Right atrium auricular region (tissue), 2 donors: ENCODE measurements at regions not wholly inside any gene's neighbourhood (a gene's known extent, or its start where the extent isn't known, plus 50 kb on each side); places are given as distances from the start of the nearest gene placed in this dataset.

Experiments
- DNase-seq: peaks from one replicate; pipeline ENCODE4 v3.0.0-alpha.2; 2019; ENCODE audit warnings: low spot score
- H3K27ac ChIP-seq, 2 donors: fragments of 200-600 bp; sonication (generic); 1 replicate in 1 of 2; 2 replicates in 1 of 2; pipeline ENCODE4 v1.5.1; 2016 to 2019
- H3K27me3 ChIP-seq, 2 donors: fragments of 200-600 bp; sonication (generic); one replicate each; pipeline versions ENCODE4 v1.5.1 to v1.6.0; 2017 to 2019
- H3K36me3 ChIP-seq: fragments of 200-600 bp; sonication (generic); one replicate; pipeline ENCODE4 v1.5.1; 2016
- H3K4me1 ChIP-seq, 2 donors: fragments of 200-600 bp; sonication (generic); one replicate each; pipeline versions ENCODE4 v1.5.1 to v1.6.0; 2017 to 2019
- H3K4me3 ChIP-seq, 2 donors: fragments of 200-600 bp; sonication (generic); 1 replicate in 1 of 2; 2 replicates in 1 of 2; pipeline ENCODE4 v1.5.1; 2017 to 2019; ENCODE audit warnings: mild to moderate bottlenecking in 1 of 2, moderate library complexity in 1 of 2
- H3K9me3 ChIP-seq, 2 donors: fragments of 200-600 bp; sonication (generic); one replicate each; pipeline ENCODE4 v1.5.1; 2019
- TF ChIP-seq, protein P1 (sequence below), 2 donors: fragments of 200-600 bp; sonication (generic); IDR thresholded peaks; one replicate each; pipeline ENCODE4 v1.5.1; 2019; ENCODE audit warnings: antibody characterized with exemption in 2 of 2

DNA sequence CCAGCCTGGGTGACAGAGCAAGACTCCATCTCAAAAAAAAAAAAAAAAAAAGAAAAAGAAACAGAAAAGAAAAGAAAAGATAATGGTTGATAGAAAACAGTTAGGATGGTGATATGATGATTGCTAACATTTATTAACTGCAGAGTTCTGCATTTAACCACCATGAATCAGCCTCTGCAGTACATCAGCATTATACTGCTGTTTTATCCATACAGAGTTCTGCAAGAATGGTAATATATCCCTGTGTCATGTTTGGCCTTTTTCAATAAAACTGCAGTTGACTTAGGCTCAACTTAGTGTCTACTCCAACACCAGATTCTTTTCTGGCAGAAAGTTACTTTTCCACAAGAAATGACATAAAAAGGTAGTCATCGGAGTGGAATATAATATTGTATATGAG is 62.6 kb downstream of the DUSP6 start:
- H3K27ac ChIP-seq, result no peak overlapping the region
- TF ChIP-seq, protein P1, sequence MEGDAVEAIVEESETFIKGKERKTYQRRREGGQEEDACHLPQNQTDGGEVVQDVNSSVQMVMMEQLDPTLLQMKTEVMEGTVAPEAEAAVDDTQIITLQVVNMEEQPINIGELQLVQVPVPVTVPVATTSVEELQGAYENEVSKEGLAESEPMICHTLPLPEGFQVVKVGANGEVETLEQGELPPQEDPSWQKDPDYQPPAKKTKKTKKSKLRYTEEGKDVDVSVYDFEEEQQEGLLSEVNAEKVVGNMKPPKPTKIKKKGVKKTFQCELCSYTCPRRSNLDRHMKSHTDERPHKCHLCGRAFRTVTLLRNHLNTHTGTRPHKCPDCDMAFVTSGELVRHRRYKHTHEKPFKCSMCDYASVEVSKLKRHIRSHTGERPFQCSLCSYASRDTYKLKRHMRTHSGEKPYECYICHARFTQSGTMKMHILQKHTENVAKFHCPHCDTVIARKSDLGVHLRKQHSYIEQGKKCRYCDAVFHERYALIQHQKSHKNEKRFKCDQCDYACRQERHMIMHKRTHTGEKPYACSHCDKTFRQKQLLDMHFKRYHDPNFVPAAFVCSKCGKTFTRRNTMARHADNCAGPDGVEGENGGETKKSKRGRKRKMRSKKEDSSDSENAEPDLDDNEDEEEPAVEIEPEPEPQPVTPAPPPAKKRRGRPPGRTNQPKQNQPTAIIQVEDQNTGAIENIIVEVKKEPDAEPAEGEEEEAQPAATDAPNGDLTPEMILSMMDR (IDR thresholded peaks at IDR 0.05), result no peak
- no peaks in the 10 kb centered on the region for H3K9me3 ChIP-seq
- DNase-seq, result no peak
- no peak overlapping the region for H3K4me3 ChIP-seq
- no peaks in the 10 kb centered on the region for H3K4me1 ChIP-seq
- no peaks in the 10 kb centered on the region for H3K27me3 ChIP-seq
- H3K36me3 ChIP-seq, result no peaks in the 10 kb centered on the region

DNA sequence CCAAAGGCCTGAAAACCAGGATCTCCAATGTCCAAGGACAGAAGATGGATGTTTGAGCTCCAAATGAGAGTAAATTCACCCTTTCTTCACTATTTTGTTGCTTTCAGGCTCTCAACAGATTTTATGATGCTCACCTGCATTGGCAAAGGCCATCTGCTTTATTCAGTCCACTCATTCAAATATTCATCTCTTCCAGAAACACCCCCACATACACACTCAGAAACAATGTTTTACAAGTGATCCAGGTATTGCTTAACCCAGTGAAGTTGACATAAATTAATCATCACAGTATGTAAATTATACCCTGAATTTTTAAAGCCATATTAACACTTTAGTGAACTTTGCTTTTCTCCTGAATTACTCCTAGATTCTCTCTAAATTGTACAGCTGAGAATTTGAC is 63.3 kb downstream of the DUSP6 start:
- no peak for DNase-seq
- H3K27ac ChIP-seq, result no peak overlapping the region
- no peaks in the 10 kb centered on the region for H3K9me3 ChIP-seq
- TF ChIP-seq, protein P1 (IDR thresholded peaks at IDR 0.05), result no peak
- H3K4me1 ChIP-seq, result no peaks in the 10 kb centered on the region
- H3K4me3 ChIP-seq, result no peak overlapping the region
- H3K36me3 ChIP-seq, result no peaks in the 10 kb centered on the region
- no peaks in the 10 kb centered on the region for H3K27me3 ChIP-seq

- peaks cover 0 to 5% of the 10 kb centered on the region in 2 donors for H3K4me1 ChIP-seq
- H3K9me3 ChIP-seq, result no peaks in the 10 kb centered on the region
- H3K27ac ChIP-seq, result no peak overlapping the region
- DNase-seq, result no peak
- H3K27me3 ChIP-seq, result no peaks in the 10 kb centered on the region
- H3K36me3 ChIP-seq, result no peaks in the 10 kb centered on the region
- TF ChIP-seq, protein P1 (IDR thresholded peaks at IDR 0.05), result no peak
- no peak overlapping the region for H3K4me3 ChIP-seq
Measured at GRCh38 chr12:89286501-89286900, 65.8 kb downstream of the DUSP6 start.

GRCh38 chr12:89281539-89281867 is 70.8 kb downstream of the DUSP6 start:
- H3K9me3 ChIP-seq, result no peaks in the 10 kb centered on the region
- no peak for DNase-seq
- H3K36me3 ChIP-seq, result no peaks in the 10 kb centered on the region
- no peaks in the 10 kb centered on the region for H3K27me3 ChIP-seq
- peaks cover 0 to 8% of the 10 kb centered on the region in 2 donors for H3K4me1 ChIP-seq
- TF ChIP-seq, protein P1 (IDR thresholded peaks at IDR 0.05), result no peak
- H3K27ac ChIP-seq, result no peak overlapping the region
- no peak overlapping the region for H3K4me3 ChIP-seq

- H3K27me3 ChIP-seq, result no peaks in the 10 kb centered on the region
- H3K36me3 ChIP-seq, result no peaks in the 10 kb centered on the region
- no peak overlapping the region for H3K27ac ChIP-seq
- no peaks in the 10 kb centered on the region for H3K9me3 ChIP-seq
- H3K4me3 ChIP-seq, result no peak overlapping the region
- peaks cover 0 to 8% of the 10 kb centered on the region in 2 donors for H3K4me1 ChIP-seq
- TF ChIP-seq, protein P1 (IDR thresholded peaks at IDR 0.05), result no peak
- no peak for DNase-seq
Measured at GRCh38 chr12:89280833-89281538, 71.3 kb downstream of the DUSP6 start.

DNA sequence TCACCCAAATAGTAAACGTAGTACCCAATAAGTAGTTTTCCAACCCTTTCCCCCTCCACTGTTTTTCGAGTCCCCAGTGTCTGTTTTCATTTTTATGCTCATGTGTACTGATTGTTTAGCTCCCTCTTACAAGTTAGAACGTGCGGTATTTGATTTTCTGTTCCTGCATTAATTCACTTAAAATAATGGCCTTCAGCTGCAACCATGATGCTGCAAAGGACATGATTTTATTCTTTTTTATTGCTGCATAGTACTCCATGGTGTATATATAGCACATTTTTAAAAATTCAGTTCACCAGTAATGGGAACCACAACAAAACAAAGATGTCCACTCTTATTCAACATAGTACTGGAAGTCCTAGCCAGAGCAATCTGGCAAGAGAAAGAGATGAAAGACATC is 72.8 kb downstream of the DUSP6 start:
- H3K27ac ChIP-seq, result no peak overlapping the region
- no peak for DNase-seq

More for the DNA sequence above, 72.8 kb downstream of the DUSP6 start:
- Histone ChIP-seq H3K27me3 (no peaks in the 10 kb centered on the region), H3K36me3 (no peaks in the 10 kb centered on the region), H3K4me3 (no peak overlapping the region), H3K4me1 (peaks cover 0 to 8% of the 10 kb centered on the region in 2 donors), H3K9me3 (no peaks in the 10 kb centered on the region)
- TF ChIP-seq, protein P1 (IDR thresholded peaks at IDR 0.05), result no peak
